ENCODE measurements at regions not wholly inside any gene's neighbourhood (a gene's known extent, or its start where the extent isn't known, plus 50 kb on each side); places are given as distances from the start of the nearest gene placed in this dataset.

DNA sequence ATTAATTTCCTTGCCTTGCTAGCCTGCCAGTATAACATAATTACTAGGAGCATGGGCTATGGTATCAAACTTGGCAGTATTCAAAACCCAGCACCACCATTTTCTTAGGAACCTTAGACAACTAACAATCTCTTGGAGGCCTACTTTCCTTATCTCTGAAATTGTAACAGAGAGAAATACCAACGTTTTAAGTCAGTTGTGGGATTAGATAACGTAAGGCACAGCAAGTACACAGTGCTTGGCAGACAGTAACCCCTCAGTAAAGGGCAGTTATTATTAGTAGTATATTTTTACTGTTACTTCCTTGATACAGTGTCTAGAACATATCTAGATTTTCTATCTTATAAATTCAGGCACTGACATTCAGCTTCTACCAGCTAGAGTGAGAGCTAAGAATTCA lies 309.6 kb downstream of the ACTL7B start:
- no peak for DNase-seq

DNA sequence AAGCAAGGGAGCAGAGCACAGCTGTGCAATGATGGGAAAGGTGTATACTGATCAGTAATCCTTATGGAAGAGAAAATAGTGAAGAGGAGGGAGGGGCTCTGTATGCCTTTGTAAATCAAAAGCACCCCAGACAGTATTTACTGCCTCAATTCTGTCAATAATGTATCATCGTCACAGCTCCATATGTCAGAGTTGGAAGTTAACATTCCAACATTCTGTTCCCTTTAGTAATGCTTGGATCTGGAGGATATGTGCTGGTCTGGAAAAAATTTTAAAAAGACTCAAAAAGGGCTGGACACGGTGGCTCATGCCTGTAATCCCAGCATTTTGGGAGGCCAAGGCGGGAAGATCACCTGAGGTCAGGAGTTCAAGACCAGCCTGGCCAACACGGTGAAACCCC lies 310.4 kb downstream of the ACTL7B start:
- DNase-seq, result no peak

DNA sequence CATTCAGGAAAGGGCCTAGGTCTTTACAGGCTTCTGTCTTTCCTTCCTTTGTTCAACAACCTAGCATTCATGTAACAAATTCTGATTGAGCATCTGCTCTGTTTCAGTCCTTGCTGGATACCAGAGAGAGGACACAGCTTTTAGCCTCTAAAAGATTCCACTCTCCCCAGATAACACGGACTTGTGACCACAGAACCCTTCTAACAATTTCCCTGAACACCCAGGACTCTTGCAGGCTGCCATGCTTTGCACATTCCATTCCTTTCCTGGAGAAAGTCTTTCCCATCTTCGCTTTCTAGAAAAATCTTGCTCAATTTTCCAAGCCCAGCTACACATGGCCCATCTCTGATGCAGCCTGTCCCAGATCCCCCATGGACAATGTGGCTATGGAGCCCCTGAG lies 310.9 kb downstream of the ACTL7B start:
- DNase-seq, result no peak

DNA sequence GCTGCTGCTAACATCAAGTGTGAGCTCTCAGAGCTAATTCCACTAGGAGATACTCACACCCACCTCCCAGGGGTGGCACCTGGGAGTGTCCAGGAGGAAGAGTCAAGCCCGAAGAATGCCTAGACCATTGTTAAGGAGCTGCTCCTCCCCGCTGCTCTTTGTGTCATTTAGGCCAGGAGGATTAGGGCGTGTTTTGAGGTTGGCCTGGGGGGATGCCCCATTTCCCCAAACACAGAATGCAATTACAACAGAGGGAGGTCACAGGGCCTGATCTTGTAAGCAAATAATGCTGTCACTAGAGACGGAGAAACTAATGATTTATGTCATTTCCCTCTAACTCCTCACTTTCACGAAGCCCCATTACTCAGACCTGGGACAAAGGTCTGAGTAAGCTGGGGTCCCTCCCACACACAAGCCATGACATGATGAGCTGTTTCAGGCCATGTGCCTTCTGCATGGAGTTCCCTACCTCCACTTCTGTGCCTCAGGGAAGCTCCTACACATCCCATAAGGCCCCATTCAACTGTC lies 312.5 kb downstream of the ACTL7B start:
- no peak for DNase-seq

DNA sequence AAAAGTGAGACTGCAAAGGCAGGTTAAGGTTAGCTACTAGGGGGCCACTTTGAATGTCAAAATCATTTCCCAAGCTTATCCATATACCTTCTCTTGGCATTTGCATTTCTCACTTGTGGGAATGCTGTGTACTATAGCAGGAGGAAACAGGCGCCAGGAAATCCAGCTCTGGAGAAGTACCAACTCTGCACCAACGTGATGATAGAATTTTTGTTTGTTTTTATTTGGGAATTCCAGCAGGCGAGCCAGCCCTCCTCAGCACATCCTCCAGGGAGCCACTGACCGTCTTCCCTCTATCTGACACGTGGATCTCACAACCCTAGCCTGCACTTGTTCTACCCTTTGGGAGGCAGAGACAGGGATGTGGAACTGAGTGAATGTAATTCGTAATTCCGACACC lies 318.0 kb downstream of the ACTL7B start:
- no peak for DNase-seq

DNA sequence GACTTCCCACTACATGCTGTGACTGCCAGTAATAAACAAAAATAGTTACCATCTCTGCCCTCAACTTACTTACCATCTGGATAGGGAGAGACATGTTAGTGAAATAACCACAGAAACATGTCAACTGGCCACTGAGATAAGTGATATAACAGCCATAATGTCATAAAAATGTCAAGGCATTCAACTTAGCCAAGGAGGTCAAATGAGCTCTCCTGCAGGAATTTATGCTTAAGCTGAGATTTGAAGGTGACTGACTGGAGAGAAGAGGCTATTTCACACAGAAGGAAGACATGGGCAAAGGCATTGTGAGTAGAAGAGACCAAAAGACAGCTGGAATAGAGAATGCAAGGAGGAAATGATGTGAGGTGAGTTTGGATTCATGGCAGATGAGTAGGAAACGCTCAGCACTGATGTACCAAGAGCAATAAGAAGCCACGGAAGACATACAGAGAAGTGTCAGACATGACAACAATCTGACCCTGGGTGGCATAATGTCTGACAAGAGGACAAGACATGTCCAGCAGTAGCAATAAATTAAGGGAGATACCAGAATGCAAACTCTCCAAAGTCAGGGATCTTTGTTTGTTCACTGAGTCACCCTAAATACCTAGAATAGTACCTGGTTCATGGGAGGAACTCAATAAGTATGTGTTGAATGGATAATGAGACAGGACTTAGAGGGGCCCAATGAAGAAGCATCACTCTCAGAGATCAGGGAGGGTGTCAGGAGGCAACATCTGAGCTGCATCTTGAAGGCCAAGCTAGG lies 318.8 kb downstream of the ACTL7B start:
- no peak for DNase-seq

DNA sequence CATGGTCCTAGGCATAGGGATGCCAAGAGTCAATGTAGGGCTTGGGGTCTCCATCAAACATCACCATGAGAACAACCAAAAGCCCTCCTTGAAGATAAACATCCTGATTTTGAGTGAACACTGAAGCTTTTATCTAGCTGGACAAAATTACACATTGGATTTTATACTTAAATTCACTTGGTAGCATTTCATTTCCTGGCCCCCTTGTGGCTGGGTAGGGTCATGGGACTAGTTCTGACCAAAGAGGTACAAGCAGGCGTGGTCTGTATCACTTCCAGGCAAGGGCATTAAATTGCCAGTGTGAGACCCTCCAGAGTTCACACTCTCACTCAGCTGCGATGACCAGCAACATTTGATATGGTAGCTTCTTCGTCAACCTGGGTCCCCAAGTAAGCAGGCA lies 320.3 kb downstream of the ACTL7B start:
- DNase-seq, result no peak

DNA sequence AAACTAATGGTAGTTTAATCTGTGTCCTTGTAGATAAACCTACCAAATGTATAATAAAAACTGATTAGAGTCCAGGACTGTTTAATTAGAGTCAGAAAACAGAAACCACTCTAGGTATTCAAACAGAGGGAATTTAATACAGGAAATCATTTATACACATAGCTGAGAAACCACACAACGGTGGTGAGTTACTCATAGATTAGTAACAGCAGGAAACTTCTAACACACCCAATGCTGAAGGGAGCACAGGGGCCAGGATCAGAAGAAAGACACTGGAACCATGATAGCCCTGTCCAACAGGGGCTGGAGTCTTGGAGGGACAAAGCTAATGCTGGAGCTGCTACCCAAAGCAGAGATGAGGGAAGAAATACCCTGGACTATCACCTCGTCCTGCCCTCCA lies 321.0 kb downstream of the ACTL7B start:
- DNase-seq, result no peak

DNA sequence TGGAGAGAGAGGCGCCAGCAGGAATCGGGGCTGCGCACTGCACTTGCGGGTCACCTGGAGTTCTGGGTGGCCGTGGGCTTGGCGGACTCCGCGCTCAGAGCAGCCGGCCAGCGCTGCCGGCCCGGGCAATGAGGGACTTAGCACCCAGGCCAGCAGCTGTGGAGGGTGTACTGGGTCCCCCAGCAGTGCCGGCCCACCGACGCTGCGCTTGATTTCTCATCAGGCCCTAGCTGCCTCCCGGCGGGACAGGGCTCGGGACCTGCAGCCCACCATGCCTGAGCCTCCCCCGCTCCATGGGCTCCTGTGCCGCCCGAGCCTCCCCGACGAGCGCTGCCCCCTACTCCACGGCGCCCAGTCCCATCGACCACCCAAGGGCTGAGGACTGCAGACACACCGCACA lies 325.6 kb downstream of the ACTL7B start:
- DNase-seq, result no peak

DNA sequence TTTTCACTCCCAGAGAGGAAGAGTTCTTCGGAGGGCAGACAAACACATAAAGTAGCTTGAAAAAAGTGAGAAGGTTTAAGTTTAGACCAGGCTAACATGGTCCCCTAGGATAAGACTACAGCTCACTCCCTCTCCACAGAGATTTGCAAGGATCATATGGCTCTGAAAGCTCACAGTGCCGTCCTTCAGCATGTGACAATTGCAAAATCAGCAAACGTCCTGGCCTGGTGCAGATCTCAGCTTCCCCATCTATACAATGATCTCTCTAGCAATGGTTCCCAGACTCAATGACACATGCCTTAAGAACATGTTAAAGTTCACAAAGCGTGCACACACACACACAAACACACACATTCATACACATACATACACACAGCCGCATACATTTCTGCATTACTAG lies 327.6 kb downstream of the ACTL7B start:
- DNase-seq, result no peak

DNA sequence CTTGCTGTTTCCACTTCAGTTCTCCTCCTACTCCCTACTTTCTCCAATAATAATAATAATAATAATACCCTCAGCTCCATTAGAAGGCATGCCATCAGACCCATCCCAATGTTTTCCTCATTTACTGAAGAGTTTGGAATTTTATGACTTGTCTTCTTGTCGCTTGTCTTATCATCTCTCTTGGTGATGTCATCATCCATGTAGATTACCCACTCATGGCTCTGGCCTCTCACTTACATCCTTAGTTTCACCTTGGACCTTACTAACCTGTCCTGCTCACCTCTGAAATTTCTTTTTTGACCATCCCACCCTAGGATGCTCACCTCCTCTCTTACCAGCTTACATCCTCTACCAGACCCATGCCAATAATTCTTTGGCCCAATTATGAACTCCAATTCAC lies 329.3 kb downstream of the ACTL7B start:
- no peak for DNase-seq

DNA sequence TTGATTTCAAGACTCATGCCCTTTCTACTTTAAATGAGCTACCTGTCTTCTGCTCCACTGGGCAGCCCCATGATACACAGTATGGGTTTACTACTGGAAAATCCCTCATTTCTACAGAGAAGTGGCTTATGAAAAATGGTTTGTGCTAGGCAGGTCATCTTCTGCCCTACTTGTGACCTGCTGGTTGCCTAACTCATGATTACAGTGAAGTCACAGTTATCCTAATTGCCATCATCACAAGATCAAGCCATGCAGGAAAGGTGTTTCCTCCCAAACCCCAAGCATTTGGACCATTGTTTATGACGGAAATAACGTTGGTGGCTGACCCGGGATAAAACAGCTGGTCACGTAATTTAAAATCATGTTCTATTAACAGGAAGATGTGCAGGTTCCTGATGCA lies 330.6 kb downstream of the ACTL7B start:
- no peak for DNase-seq

DNA sequence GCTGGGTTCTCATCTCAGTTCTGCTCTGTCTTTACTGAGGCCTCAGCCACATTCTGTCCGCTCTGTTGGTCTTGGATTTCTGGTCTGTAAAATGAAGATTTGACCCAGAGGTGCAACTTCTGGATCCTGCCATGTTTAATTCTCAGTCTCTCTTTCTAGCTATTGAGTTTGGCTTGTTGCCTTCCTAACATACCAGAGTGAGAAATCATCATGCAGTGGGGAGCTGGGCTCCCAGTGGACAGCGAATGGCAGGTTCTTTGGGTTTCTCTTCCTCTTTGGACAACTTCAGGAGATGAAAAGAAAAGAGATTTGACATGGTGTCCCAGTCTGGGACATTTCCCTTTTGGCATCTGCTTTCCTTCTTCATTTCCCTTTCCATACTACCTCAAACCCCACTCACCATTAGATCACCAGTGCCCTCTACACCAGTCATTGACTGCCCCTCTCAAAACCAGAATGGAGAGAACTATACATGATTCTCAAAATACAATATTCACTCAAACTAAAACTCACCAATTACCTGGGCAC lies 334.7 kb downstream of the ACTL7B start:
- no peak for DNase-seq

DNA sequence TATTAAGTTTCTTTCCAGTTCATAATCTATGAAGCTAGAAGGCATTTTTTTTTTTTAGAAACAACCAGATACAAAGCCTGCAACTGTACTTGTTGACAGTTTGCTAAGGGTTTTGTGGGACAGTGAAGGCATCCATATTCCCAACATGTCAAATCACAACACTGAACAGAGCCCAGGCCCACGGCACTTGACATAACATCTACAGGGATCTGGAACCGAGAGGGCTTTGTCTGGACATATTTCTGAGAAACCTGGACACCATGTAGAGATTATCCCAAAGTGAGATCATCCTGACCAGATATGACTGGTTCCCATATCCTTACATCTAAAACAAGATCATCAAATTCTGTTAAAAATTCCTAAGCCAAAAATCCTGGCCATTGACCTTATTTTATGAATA lies 336.3 kb downstream of the ACTL7B start:
- DNase-seq, result no peak

DNA sequence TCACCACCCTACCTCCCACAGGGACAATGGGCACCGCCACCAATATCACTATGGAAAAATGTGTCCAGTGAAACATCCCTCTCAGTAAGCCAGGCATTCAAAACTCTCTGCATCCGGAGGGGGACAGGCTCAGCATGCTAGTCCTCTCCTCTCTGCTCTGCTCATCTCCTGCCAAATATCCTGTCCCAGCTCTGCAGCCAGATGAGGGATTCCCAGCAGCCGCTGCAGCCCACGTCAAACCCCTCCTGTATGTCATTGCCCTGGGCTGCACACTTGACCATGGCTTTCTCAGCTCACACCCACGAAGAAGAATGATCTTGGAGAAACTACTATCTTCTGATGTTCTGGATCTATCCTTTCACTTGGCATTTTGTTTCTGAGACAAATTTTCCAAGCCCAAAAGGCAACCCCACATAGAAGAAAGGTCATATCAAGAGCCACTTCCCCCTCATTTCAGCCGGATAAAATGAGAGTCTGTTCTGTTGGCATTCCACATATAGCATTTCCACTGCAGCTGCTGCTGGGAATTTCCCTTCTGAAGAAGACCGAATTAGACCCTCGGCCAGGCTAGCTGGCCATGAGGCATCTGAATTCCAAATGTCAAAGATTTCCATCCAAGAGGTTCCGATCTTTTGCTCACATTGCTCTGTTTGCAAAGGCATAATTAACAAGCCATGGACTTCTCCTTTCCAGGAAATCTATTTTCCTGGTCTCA lies 338.0 kb downstream of the ACTL7B start:
- no peak for DNase-seq

DNA sequence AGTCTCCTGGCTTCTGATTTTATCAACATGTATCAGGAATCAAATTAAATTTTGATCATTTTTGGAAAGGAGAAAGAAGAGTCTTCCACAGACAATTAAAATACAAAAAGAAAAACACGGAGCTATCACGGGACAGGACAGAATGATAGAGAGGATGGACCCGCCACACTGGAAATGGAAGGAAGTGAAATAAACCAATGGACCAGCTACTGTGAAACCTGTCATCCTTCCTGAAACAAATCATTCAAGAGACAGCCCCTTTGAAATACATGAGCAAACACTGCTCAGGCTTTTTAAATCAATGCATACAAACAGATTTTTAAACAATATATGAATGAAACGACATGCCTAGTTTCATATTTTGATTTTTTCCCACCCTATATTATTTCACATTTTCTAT lies 339.4 kb downstream of the ACTL7B start:
- DNase-seq, result no peak

DNA sequence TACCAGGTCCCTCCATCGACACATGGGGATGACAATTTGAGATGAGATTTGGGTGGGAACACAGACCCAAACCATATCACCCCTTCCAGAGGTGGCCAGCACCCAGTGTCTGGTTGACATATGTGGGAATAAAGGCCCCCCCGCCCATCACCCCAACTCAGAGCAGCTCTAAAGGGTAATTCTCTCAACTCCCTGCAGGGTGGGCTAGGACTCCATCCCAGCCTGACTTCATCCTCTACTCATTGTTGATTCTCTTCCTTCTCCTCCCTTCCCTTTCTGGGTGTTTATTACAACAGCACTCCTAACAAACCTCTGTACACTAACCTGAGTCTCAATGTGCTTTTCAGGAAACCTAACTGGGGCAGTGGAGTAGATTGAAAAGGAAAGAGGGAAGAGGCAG lies 339.9 kb downstream of the ACTL7B start:
- no peak for DNase-seq

DNA sequence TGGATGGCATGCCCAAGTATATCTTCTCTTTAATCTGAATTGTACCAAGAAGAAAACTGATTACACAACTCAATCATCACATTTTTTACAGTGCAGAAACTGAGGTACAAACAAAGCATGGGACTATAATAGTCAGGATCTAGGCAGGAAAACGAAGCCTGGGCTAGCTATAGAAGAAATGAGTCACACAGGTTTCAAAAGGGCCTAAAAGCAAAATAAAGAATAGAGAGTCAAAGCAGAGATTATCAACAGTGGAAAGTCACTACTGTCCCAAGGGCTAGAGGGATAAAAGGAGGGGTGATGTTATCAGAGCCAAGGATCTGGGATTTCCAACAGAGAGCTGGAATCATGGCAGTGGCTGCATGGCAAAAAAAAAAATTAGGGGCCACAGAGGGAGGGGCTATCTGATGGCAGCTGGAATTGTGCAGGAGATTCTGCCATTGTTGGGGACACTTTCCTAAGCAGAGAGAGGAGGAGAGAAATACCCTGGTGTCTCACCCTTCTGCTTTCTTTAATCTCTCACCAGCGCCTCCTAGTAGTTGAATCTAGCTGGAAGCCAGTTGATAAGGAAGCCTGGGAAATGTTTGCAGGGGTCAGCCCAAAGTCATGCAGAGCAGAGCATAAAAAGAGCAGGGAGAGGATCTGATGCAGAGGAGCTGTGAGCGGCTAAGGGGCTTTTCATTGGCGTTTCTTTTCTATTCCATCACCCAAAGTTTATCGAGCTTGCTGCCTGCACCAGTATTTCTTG lies 343.2 kb downstream of the ACTL7B start:
- DNase-seq, result no peak

DNA sequence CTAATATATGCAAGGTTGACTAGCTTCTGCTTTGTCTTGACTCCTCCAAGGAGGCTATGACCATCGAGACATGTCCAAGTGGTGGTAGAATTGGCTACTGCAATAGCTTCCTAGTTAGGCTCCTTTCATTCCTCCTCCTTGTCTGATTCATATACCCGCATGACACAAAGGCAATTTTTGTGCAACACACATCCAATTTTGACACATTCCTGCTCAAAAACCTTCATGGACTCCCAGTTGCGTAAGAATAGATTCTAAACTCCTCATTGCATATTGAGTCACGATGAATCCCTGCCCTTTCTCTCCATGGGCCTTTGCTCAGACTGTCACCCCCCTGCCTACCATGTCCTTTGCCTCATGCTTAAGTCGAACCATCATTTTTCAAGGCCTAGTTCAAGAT lies 344.5 kb downstream of the ACTL7B start:
- no peak for DNase-seq

DNA sequence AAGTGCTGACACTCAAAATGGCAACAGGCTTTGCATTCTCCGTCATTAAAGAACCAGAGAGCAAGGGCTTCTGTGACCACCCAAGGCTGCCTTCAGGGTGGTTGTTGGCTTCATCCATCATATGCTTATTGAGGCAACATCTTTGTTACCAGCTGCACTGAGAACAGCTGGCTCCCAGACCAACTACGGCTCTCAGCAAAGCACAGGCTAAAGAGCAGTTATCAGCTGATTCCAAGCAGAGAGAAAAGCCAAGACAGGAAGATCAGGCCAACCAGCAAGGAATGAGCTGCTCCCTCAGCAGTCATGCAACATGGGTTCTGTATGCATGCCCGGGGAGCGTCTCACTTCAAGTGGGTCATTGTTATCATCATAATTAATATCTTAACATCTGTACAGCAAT lies 358.9 kb downstream of the ACTL7B start:
- no peak for DNase-seq

DNA sequence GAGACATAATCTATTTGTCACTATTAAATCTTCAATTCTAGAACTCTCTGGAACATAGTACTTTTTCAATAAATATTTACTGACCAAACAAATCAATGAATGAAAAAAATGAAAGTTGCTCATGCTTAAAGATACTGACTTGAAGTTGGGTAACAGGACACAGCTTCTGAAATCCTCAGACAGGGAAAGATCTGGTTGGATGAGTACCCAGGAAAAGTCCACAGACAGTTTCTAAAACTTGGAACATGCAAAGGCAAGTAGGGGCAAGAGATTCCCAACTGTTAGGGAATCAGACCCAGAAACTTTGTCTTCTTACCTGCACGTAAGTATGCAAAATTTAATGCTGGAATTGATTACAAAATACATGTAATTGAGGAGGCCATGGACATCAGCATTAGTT lies 366.2 kb downstream of the ACTL7B start:
- DNase-seq, result no peak

DNA sequence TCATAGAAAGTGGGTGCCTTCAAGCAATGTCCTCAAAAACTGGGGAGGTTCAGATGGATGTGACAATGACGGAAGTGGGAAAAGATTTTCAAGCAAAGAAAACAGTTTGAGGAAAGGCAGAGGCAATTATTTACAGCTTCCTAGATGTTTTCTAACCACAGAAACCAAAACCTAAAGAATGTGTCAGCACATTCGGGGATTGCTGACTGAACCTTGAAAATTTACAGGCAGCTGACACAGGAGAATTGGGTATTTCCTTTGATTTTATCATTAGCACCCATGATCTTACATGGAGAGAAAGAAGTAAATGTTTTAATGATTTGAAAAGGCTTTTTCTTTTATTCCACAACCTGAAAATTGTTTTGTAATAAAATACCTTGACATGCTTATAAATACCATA lies 369.0 kb downstream of the ACTL7B start:
- DNase-seq, result no peak

DNA sequence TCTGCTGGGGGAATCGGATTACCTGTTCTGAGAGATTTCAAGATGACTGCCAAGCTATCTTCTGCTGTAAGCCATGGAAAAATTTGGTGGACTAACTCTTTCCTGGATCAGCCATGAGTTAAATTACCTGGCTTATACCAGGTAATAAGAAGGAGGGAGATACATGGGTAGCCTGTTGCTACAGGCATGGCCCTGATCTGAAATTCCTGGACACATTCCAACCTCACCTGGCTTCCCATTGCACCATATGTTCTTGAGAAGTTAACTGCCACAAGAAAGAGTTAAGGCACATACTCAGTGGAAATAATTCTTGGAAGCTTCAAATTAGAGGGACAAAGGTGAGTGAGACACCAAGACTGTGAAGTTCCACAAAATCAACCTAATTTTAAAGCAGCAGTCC lies 371.3 kb downstream of the ACTL7B start:
- no peak for DNase-seq

DNA sequence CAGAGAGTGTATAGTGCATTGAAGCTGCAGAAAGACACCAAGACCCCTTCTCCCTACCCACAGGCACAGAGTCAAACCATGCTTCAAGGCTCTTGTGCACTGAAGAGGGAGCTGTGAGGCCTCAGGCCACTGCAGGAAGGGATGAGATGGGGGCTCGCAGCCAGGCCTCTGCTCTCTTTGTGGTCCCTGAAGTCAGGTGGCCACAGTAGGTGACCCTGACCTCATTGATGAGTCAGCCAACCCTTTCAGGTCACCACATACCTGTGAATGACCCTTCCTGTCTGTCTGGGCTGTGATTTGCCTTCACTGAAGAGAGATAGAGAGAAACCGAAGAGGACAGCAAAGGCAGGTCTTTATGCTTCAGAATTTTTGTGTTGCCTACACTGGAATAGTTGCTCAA lies 372.1 kb downstream of the ACTL7B start:
- DNase-seq, result no peak

Data from retina (tissue), 1 donor.